Kidney capillary endothelial cell (primary cell): ENCODE measurements at regions not wholly inside any gene's neighbourhood (a gene's known extent, or its start where the extent isn't known, plus 50 kb on each side); places are given as distances from the start of the nearest gene placed in this dataset.

Experiments used
- DNase-seq: peaks from one replicate; pipeline ENCODE4 v3.0.0-alpha.2; 2018; ENCODE audit warnings: low spot score

DNA sequence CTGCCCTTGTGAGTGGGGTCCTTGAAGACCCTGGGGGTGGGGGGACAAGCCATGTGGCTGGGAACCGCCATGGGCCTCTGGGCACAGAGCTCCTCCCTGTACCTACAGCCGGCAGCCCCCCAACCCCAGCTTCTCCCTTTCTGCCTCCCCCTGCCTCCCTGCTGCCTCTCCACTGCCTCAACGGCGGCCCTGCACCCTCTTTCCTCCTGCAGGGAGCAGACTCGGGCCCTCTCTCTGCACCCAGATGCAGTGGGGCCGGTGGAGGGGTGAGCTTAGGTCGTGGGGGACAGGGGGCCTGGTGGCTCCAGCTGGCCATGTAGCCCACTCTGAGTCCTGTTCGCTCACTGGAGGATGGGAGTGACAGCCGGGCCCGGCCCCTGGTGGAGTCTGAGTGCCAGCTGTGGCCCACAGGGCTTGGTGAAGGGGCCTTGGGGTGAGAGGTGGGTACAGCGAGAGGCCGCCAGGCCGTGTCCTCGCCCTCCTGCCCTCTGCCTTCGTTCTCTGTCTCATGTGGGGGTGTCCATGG, 139.3 kb upstream of the COL5A1 start:
- no peak for DNase-seq

GRCh38 chr9:134502809-134503211, 138.8 kb upstream of the COL5A1 start:
- no peak for DNase-seq

DNA sequence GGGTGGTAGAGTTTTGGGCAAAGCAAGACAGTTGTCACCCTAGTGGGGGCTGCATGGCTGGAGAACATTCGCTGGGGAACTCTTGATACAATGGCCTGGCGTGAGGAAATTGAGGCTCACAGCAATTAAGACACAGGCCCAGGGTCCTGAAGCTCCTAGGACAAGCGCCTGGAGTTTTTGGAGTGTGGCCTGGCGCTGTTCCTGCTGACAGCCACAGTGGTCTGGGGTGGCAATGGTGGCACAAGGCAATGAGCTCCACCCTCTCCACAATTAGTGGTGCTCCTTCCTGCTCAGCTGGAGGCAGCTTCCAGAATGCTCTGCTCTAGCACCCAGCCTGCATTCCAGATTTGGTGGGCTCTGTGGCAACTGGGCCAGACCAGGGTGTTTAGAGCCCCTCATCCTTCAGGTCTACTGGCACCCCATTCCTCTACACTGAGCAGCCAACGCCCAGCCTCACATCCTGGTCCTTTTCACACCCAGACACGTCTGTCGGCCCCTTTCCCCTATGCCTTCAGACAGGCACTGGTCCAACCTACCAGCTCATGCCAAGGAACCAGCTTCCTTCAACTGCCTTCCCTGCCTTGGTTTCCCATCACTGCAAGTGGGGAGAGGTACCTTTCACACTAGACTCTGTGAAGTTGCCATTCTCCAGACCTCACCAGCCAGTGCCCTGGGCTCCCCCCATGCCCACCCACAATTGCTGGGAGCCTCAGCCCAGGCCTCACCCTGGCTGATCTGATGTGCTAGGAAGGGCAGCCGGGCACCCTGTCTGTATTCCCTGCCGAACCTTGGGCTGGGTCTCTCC, 138.1 kb upstream of the COL5A1 start:
- no peak for DNase-seq

DNA sequence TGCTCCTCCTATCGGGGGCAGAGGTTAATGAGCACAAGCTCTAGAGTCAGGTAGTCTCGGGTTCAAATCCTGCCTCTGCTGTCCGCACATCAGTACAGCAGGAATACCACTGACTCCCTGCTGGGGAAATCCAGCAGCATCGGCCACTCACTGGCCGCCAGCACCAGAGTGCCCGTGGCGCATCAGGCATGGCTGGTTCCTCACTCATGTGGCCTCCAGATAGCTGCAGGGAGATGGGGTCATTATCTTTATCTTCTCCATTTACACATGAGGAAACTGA, 137.6 kb upstream of the COL5A1 start:
- DNase-seq, result no peak

DNA sequence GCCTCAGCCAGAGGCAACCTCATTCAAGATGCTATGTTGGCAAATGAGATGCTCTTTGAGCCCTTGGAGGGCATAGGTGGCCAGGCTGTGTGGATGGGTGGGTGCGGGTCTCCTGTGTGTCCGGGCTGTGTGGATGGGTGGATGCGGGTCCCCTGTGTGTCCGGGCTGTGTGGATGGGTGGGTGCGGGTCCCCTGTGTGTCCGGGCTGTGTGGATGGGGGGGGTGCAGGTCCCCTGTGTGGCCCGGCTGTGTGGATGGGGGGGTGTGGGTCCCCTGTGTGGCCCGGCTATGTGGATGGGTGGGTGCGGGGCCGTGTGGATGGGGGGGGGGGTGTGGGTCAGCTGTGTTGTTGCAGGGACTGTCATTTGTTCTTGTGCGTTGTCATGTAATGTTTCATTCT, 136.6 kb upstream of the COL5A1 start:
- DNase-seq, result no peak

GRCh38 chr9:134509281-134509680, 132.3 kb upstream of the COL5A1 start:
- DNase-seq, result no peak

- DNase-seq, result no peak
These were observed 131.8 kb upstream of the COL5A1 start for GRCh38 chr9:134509817-134510216.

GRCh38 chr9:134514503-134514902, 127.1 kb upstream of the COL5A1 start:
- DNase-seq, result no peak

- DNase-seq, result no peak
These were observed 126.4 kb upstream of the COL5A1 start for GRCh38 chr9:134515026-134515821.

GRCh38 chr9:134516464-134516863, 125.1 kb upstream of the COL5A1 start:
- DNase-seq, result no peak

GRCh38 chr9:134517069-134517680, 124.4 kb upstream of the COL5A1 start:
- no peak for DNase-seq

DNA sequence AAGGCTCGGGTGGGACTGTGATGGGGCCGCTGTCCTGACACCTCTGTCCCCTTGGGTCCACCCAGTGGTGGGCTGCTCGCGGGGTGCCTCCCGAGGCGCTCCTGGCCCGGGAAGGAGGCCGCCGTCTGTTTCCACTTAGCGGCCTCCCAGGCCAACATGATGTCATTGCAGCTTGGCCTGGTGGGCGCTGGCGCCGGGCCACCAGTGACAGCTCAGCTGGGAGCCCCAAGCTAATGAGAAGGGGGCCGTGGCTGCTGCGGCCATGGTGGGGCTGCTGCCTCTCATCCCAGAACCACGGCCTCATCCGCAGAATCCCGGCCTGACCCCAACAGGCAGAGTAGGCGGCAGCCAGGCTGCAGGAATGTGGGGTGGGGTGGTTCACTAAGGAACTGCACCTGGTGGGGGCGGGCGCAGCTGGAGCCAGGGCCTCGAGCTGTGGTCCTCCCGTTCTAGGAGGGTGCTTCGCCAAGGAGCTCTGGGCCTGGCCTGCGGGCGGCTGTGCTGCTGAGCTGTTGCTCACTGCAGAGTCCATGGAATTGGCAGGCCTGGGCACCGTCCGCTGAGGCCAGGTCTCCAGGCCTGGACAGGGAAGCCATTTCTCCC, 123.5 kb upstream of the COL5A1 start:
- DNase-seq, result no peak

GRCh38 chr9:134519375-134520070, 122.1 kb upstream of the COL5A1 start:
- DNase-seq, result no peak

DNA sequence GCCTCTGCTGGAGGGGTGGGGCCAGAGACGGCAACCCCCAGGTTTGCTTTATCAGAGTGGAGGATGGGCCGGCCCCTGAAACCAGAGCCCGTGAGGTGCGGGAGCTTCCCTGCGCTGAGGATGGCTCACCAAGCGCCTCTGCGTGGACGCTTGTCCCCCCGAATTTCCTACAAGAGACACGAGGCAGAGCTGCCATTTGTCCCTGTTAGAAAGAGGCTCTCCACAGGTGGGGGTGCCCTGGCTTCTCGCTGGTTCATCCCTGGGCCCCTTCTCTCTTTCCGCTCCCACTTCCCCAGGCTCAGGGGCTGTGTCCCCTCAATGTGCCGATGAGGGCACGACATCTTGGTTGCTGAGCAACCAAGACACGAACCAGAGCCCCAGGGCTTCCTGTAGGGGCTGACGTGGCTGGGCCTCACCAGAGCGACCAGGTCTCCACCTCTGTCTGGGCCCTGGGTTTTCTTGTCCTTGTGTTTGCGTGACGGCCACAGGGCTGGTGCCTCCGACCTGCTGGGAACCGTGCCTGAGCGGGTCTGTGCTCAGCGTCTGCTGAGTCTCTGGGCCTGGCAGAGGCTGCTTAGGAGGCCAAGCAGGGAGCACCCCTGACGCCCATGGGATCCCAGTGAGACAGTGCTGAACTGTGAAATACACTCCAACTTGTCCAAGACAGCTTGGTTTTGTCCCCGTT, 119.6 kb upstream of the COL5A1 start:
- DNase-seq, result no peak

- DNase-seq, result no peak
These were observed 119.1 kb upstream of the COL5A1 start for GRCh38 chr9:134522502-134522848.

DNA sequence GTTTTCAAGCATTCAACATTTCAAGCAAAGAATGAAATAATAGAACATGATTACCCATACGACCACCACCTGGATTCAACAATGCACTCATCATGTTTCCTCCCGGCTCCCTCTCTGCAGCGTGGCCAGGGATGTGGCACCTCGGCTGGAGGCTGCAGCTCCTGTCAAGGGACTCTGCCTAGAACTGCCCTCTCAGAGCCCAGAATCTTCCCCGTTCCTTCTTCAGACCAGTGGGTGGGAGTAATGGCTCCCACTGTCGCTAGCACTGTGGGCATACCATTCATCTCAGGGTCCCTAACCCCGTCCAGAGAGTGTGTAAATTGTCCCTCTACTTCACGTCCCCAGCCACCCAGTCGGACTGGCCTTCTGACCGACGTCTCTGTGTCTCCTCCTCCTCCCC, 118.6 kb upstream of the COL5A1 start:
- no peak for DNase-seq

DNA sequence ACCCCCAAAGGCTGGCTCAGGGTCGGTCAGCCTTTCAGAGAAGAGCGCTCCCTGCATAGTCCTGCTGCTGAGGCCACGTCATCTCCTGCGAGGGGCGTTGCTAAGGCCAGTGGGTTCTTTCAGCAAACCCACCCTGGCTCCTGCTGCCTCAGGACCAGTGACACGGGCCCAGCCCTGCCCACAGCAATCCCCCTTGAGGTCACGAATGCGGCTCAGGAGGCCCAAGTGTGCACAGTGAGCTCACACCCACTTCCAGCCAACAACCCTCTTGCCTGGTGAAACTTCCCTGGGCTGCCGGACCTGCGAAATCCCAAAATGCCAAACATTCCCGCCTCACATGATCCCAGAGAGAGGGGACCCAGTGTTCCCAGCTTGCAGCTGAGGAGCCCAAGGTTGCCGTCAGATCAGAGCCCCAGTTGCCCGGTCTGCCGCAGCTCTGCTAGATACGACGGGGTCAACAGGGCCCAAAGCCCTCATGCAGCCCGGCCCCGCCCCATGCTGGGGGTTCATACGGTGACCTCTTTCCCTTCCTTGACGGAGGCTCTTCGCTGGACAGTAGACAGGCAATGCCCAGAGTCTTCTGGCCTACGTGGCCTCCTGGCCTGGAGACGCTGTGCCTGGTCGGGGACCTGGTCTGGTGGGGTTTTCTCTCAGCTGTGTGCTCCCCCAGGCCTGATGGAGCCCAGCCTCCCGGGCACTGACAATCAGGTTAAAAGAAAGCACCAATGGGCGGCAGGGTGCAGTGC, 116.4 kb upstream of the COL5A1 start:
- no peak for DNase-seq

DNA sequence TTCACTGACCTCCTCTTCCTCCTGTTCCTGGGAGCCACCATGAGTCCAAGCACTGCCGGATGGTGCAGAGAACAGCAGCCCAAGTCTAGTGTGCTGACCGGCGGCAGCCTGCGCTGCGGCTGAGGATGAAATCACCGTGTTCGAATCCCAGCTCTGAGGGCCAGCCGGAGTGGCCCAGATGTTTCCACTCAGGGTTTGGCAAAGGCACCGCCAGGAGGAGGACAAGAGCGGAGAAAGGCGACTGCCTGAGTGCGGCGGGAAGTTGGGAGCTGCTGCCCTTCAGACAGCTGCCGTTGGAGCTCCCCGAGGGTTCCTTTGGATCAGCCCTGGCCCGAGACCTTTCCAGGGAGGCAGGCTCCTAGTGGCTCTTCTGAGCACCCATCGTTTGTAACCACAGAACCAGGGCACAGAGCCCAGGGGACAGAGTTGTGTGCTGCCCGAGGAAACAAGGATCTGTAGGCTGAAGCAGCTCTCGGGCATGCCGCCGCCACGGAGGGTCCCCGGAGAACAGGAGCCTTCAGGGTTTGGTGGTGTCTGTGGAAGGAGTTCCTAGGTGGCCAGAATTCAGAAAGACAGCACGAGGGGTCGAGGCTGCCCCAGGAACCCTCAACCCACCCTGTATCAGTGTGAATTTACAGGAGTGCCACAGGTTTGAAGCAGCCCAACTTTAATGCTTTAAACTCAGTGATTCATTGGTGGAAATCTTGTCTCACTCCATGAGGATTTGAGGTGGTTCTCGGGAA, 115.6 kb upstream of the COL5A1 start:
- no peak for DNase-seq

DNA sequence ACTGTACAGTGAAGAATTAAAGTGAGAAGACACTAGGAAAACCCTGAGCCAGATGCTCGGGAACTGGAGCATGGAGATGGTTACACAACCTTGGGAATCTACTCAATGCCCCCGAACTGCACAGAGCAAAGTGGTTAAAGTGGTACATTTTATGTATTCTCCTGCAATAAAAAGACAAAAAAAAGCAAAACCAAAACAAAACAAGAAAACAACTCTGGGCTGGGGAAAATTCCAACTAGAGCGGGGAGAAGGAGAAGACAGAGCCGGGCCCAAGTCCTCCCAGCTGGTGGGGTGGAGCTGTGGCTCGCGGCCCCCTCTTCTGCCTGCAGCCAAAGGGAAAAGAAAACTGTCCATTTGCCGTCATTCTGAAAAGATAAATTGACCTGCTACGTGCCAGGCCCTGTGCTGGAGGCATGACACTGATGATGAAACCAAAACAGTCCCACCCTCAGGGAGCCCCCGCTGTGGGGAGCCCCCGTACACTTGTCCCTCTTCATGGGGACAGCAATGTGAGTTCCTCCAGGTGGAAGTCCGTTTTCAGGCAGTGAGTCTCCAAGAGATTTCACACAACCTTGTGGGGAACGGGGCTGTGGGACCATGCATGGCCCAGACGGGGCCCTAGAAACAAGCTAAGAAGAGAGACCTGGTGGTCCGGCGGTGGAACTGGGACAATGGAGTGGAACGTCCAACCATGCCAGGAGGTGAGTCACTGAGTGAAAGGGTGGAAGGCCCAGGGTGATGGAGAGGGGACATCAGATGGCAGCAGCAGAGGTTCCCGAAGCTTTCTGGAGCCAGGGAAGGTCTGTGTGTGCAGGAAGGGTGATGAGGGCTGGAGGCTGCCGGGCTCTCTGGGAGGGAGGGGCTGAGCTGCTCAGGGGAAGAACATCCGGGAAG, 114.8 kb upstream of the COL5A1 start:
- DNase-seq, result no peak
